ENCODE measurements at regions not wholly inside any gene's neighbourhood (a gene's known extent, or its start where the extent isn't known, plus 50 kb on each side); places are given as distances from the start of the nearest gene placed in this dataset.
"Not testable (repeated sequence)": the region's sequence is repeated elsewhere in the genome, so short reads cannot be mapped to it uniquely, and the experiment has no call there.

- no peak for DNase-seq
- H3K9me3 ChIP-seq: no peaks in the 10 kb centered on the region
- no peaks in the 10 kb centered on the region for H3K36me3 Mint-ChIP-seq (ENCODE audit: insufficient read depth, unreplicated experiment)
- H3K4me1 ChIP-seq: no peaks in the 10 kb centered on the region
- no TSS peak for BruUV-seq (replicated peaks)
- peaks cover 36% of the 10 kb centered on the region for H3K27me3 Mint-ChIP-seq (ENCODE audit: insufficient read depth, unreplicated experiment)
- ChIA-PET POLR2A (interaction anchor here (0.7 kb wide), 1 partner anchor 129 kb away, joined by 3 read pairs; no protein-coding TSS in a partner anchor), CTCF (no interaction called here)
- TF ChIP-seq CTCF (IDR thresholded peaks at IDR 0.05; ENCODE audit: insufficient read depth in 1 of 2, low read depth in 1 of 2, low read length in 1 of 2, severe bottlenecking in 1 of 2, unreplicated experiment in 1 of 2): no peak
- H3K4me1 Mint-ChIP-seq (ENCODE audit: low read depth, unreplicated experiment): peaks cover 12% of the 10 kb centered on the region
- intact Hi-C loops (cut with micrococcal nuclease; ENCODE audit: unreplicated experiment): no loop called here
- no peaks in the 10 kb centered on the region for H3K9me3 Mint-ChIP-seq (ENCODE audit: unreplicated experiment)
- no peak overlapping the region for H3K27ac Mint-ChIP-seq (ENCODE audit: unreplicated experiment)
- H3K36me3 ChIP-seq (ENCODE audit: control insufficient read depth, insufficient read depth, low read length): no peaks in the 10 kb centered on the region
- H3K27me3 ChIP-seq (replicated peaks; ENCODE audit: control insufficient read depth, insufficient read depth, low read length): no peaks in the 10 kb centered on the region
- no peak overlapping the region for H3K4me3 Mint-ChIP-seq (ENCODE audit: unreplicated experiment)
- no peak overlapping the region for H3K4me3 ChIP-seq (ENCODE audit: low read depth, low read length)
Measured at GRCh38 chr11:116035977-116036376, 531.8 kb upstream of the CADM1 start.

- ChIA-PET CTCF (no interaction called here), POLR2A (no interaction called here)
- Histone ChIP-seq H3K4me3 (ENCODE audit: low read depth, low read length) (no peak overlapping the region), H3K9me3 (no peaks in the 10 kb centered on the region), H3K27me3 (replicated peaks; ENCODE audit: control insufficient read depth, insufficient read depth, low read length) (no peaks in the 10 kb centered on the region), H3K36me3 (ENCODE audit: control insufficient read depth, insufficient read depth, low read length) (no peaks in the 10 kb centered on the region), H3K4me1 (no peaks in the 10 kb centered on the region)
- H3K9me3 Mint-ChIP-seq (ENCODE audit: unreplicated experiment): no peaks in the 10 kb centered on the region
- no peak for TF ChIP-seq CTCF (IDR thresholded peaks at IDR 0.05; ENCODE audit: insufficient read depth in 1 of 2, low read depth in 1 of 2, low read length in 1 of 2, severe bottlenecking in 1 of 2, unreplicated experiment in 1 of 2)
- H3K4me3 Mint-ChIP-seq (ENCODE audit: unreplicated experiment): no peak overlapping the region
- DNase-seq: no peak
- no peaks in the 10 kb centered on the region for H3K36me3 Mint-ChIP-seq (ENCODE audit: insufficient read depth, unreplicated experiment)
- intact Hi-C loops (cut with micrococcal nuclease; ENCODE audit: unreplicated experiment): no loop called here
- peaks cover 12% of the 10 kb centered on the region for H3K4me1 Mint-ChIP-seq (ENCODE audit: low read depth, unreplicated experiment)
- BruUV-seq (replicated peaks): no TSS peak
- peaks cover 45% of the 10 kb centered on the region for H3K27me3 Mint-ChIP-seq (ENCODE audit: insufficient read depth, unreplicated experiment)
- H3K27ac Mint-ChIP-seq (ENCODE audit: unreplicated experiment): no peak overlapping the region
Measured at GRCh38 chr11:116033931-116034553, 529.8 kb upstream of the CADM1 start.

- Mint-ChIP-seq H3K27ac (ENCODE audit: unreplicated experiment) (no peak overlapping the region), H3K4me1 (ENCODE audit: low read depth, unreplicated experiment) (peaks cover 12% of the 10 kb centered on the region), H3K36me3 (ENCODE audit: insufficient read depth, unreplicated experiment) (no peaks in the 10 kb centered on the region), H3K4me3 (ENCODE audit: unreplicated experiment) (no peak overlapping the region), H3K27me3 (ENCODE audit: insufficient read depth, unreplicated experiment) (peaks cover 37% of the 10 kb centered on the region), H3K9me3 (ENCODE audit: unreplicated experiment) (no peaks in the 10 kb centered on the region)
- no peaks in the 10 kb centered on the region for H3K4me1 ChIP-seq
- intact Hi-C loops (cut with micrococcal nuclease; ENCODE audit: unreplicated experiment): no loop called here
- no peaks in the 10 kb centered on the region for H3K36me3 ChIP-seq (ENCODE audit: control insufficient read depth, insufficient read depth, low read length)
- no peak for DNase-seq
- TF ChIP-seq CTCF (IDR thresholded peaks at IDR 0.05; ENCODE audit: insufficient read depth in 1 of 2, low read depth in 1 of 2, low read length in 1 of 2, severe bottlenecking in 1 of 2, unreplicated experiment in 1 of 2): no peak
- ChIA-PET POLR2A (no interaction called here), CTCF (no interaction called here)
- H3K27me3 ChIP-seq (replicated peaks; ENCODE audit: control insufficient read depth, insufficient read depth, low read length): no peaks in the 10 kb centered on the region
- H3K9me3 ChIP-seq: no peaks in the 10 kb centered on the region
- BruUV-seq (replicated peaks): no TSS peak
- H3K4me3 ChIP-seq (ENCODE audit: low read depth, low read length): no peak overlapping the region
Measured at GRCh38 chr11:116030697-116031331, 526.6 kb upstream of the CADM1 start.

GRCh38 chr11:116028506-116028905 lies 524.3 kb upstream of the CADM1 start:
- POLR2A ChIA-PET; BruUV-seq (replicated peaks); H3K4me1 ChIP-seq: not testable (repeated sequence)

More at GRCh38 chr11:116028506-116028905, 524.3 kb upstream of the CADM1 start:
- H3K36me3 ChIP-seq (ENCODE audit: control insufficient read depth, insufficient read depth, low read length); H3K4me3 ChIP-seq (ENCODE audit: low read depth, low read length); DNase-seq; H3K9me3 Mint-ChIP-seq (ENCODE audit: unreplicated experiment); CTCF ChIA-PET; H3K27me3 ChIP-seq (replicated peaks; ENCODE audit: control insufficient read depth, insufficient read depth, low read length); H3K4me1 Mint-ChIP-seq (ENCODE audit: low read depth, unreplicated experiment); H3K27ac Mint-ChIP-seq (ENCODE audit: unreplicated experiment); H3K36me3 Mint-ChIP-seq (ENCODE audit: insufficient read depth, unreplicated experiment); H3K9me3 ChIP-seq; intact Hi-C loops (cut with micrococcal nuclease; ENCODE audit: unreplicated experiment); H3K4me3 Mint-ChIP-seq (ENCODE audit: unreplicated experiment): not testable (repeated sequence)
- H3K27me3 Mint-ChIP-seq (ENCODE audit: insufficient read depth, unreplicated experiment): peaks cover 26% of the 10 kb centered on the region

All from Caco-2 (cell line).